VCaP (cell line): ENCODE measurements at regions not wholly inside any gene's neighbourhood (a gene's known extent, or its start where the extent isn't known, plus 50 kb on each side); places are given as distances from the start of the nearest gene placed in this dataset.
A peak's percentile ranks its signal among the peaks of the same experiment; 100 is the strongest.

Experiments
- H3K27ac ChIP-seq: fragments of 450-650 bp; 2 replicates; pipeline ENCODE4 v1.5.1; 2017
- TF ChIP-seq, protein P1 (sequence below): fragments of 450-650 bp; conservative IDR thresholded peaks from 2 replicates; pipeline ENCODE4 v1.5.1; 2017; ENCODE audit warnings: mild to moderate bottlenecking, moderate library complexity

DNA sequence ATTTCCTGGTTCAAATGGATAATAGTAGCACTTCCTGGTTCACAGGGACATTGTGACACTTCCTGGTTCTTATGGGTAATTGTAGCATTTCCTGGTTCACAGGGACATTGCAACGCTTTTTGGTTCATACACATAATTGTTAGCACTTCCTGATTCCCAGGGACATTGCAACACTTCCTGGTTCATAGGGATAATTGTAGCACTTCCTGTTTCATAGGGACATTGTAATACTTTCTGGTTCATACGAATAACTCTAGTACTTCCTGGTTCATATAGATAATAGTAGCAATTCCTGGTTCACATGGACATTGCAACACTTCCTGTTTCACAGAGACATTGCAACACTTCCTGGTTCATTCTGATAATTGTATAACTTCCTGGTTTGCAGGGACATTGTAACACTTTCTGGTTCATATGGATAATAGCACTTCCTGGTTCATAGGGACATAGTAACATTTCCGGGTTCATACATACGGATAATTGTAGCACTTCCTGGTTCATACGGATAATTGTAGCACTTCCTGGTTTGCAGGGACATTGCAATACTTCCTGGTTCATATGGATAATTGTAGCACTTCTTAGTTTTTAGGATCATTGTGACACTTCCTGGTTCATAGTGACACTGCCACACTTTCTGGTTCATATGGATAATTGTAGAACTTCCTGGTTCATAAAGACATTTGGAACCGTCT is 61.6 kb upstream of the CD99 start:
- TF ChIP-seq, protein P1, sequence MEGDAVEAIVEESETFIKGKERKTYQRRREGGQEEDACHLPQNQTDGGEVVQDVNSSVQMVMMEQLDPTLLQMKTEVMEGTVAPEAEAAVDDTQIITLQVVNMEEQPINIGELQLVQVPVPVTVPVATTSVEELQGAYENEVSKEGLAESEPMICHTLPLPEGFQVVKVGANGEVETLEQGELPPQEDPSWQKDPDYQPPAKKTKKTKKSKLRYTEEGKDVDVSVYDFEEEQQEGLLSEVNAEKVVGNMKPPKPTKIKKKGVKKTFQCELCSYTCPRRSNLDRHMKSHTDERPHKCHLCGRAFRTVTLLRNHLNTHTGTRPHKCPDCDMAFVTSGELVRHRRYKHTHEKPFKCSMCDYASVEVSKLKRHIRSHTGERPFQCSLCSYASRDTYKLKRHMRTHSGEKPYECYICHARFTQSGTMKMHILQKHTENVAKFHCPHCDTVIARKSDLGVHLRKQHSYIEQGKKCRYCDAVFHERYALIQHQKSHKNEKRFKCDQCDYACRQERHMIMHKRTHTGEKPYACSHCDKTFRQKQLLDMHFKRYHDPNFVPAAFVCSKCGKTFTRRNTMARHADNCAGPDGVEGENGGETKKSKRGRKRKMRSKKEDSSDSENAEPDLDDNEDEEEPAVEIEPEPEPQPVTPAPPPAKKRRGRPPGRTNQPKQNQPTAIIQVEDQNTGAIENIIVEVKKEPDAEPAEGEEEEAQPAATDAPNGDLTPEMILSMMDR: no peak
- no peak overlapping the region for H3K27ac ChIP-seq

DNA sequence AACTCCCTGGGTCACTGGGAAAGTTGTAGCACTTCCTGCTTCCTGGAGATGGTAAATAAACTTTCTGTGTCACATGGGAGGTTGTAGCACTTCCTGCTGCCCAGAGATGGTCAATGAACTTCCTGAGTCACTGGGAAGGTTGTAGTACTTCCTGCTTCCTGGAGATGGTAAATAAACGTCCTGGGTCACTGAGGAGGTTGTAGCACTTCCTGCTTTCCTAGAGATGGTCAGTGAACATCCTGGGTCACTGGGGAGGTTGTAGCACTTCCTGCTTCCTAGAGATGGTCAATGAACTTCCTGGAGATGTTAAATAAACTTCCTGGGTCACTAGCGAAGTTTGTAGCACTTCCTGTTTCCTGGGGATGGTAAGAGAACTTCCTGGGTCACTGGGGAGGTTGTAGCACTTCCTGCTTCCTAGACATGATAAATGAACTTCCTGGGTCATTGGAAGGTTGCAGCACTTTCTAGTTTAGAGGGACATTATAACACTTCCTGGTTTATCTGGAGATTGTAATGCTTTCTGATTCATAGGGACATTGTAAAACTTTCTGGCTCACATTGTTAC is 62.3 kb upstream of the CD99 start:
- no peak overlapping the region for H3K27ac ChIP-seq
- TF ChIP-seq, protein P1: no peak

- no peak overlapping the region for H3K27ac ChIP-seq
- TF ChIP-seq, protein P1: peak; percentile 83
Observed at GRCh38 chrX:2627272-2627867, 63.7 kb upstream of the CD99 start.

GRCh38 chrX:2626750-2627149 is 64.3 kb upstream of the CD99 start:
- TF ChIP-seq, protein P1: no peak
- no peak overlapping the region for H3K27ac ChIP-seq

DNA sequence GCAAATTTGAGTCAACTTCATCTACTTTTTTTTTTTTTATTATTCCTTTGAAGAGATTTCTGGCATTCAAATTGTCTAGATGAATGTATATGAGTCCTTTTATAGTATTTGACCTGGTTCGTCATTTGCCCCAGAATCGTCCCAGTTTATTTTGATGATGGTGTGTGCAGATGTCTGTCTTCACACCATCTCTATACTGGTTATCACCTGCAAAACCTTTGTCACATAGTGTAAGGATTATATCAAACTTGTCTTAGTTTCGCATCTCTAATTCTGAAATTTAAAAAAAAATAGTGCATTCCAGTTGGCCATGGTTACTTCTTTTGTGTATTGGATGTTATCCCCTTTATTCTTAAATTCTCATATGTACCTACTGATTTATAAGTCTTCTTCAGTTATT is 70.5 kb upstream of the CD99 start:
- TF ChIP-seq, protein P1: no peak
- H3K27ac ChIP-seq: no peak overlapping the region

DNA sequence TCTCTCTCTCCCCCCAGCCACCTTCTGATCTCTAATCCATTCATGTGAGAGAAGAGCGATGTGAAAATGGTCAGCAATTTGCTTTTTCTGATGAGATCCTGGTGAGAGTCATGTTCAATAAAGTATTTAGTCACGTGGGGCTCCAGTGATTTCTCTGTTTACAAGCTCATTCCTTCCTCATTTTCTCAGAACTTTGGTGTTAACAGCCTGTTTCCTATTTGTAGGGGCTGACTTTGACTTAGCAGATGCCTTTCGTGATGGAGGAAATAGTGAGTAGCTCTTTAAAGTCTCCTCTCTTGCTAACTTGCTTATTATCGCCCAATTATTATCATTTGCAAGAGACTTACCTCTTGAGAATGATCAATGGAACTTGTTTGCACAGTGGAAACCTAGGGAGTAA is 72.6 kb upstream of the CD99 start:
- TF ChIP-seq, protein P1: no peak
- no peak overlapping the region for H3K27ac ChIP-seq

- H3K27ac ChIP-seq: no peak overlapping the region
- TF ChIP-seq, protein P1: peak; percentile 22; the same call in 1 of the 2 replicates
Observed at GRCh38 chrX:2614911-2615310, 76.2 kb upstream of the CD99 start.
